Stomach (tissue), 4 donors: ENCODE measurements at regions not wholly inside any gene's neighbourhood (a gene's known extent, or its start where the extent isn't known, plus 50 kb on each side); places are given as distances from the start of the nearest gene placed in this dataset.

ENCODE experiments used
- CTCF ChIP-seq, 7 experiments: fragments of 450-650 bp in 4 of 7; fragments of 200-600 bp in 3 of 7; sonication (generic) in 3 of 7; IDR thresholded peaks; one replicate each; pipeline ENCODE4 v1.5.1; 2016 to 2019; ENCODE audit warnings: antibody characterized with exemption in 7 of 7, control low read depth in 2 of 7, mild to moderate bottlenecking in 1 of 7
- POLR2A ChIP-seq, 4 donors: fragments of 450-650 bp; IDR thresholded peaks; one replicate each; pipeline ENCODE4 v1.6.1; 2016; ENCODE audit warnings: antibody characterized with exemption in 4 of 4, control low read depth in 2 of 4, mild to moderate bottlenecking in 1 of 4, moderate library complexity in 1 of 4
- POLR2AphosphoS5 ChIP-seq, 3 donors: sonication (generic); formaldehyde crosslinking; IDR thresholded peaks; one replicate each; pipeline ENCODE4 v1.6.1; 2016; ENCODE audit warnings: antibody characterized with exemption in 3 of 3

GRCh38 chr4:14465507-14465906, 536.8 kb upstream of the CPEB2 start:
- no peak for TF ChIP-seq POLR2AphosphoS5 (IDR thresholded peaks at IDR 0.05)
- no peak for TF ChIP-seq CTCF (IDR thresholded peaks at IDR 0.05)
- no peak for TF ChIP-seq POLR2A (IDR thresholded peaks at IDR 0.05)
